ENCODE measurements at regions not wholly inside any gene's neighbourhood (a gene's known extent, or its start where the extent isn't known, plus 50 kb on each side); places are given as distances from the start of the nearest gene placed in this dataset.

GRCh38 chr2:223526106-223526505 lies 76.1 kb downstream of the SCG2 start:
- no peaks in the 10 kb centered on the region for H3K9me3 ChIP-seq
- H3K4me1 ChIP-seq = peaks cover 0 to 7% (median 0%) of the 10 kb centered on the region in 4 donors
- H3K4me3 ChIP-seq = no peak overlapping the region
- no peak for DNase-seq
- no peak overlapping the region for H3K27ac ChIP-seq
- H3K36me3 ChIP-seq = no peaks in the 10 kb centered on the region
- TF ChIP-seq CTCF (IDR thresholded peaks at IDR 0.05) = no peak
- intact Hi-C loops (cut with DNase I; ENCODE audit: low total_unique reads) = no loop called here
- H3K27me3 ChIP-seq = no peaks in the 10 kb centered on the region

GRCh38 chr2:223528036-223528435 lies 74.1 kb downstream of the SCG2 start:
- H3K4me1 ChIP-seq = peaks cover 0 to 6% (median 0%) of the 10 kb centered on the region in 4 donors
- H3K4me3 ChIP-seq = no peak overlapping the region
- no peak overlapping the region for H3K27ac ChIP-seq
- H3K9me3 ChIP-seq = no peaks in the 10 kb centered on the region
- DNase-seq = no peak
- no peaks in the 10 kb centered on the region for H3K36me3 ChIP-seq
- no peaks in the 10 kb centered on the region for H3K27me3 ChIP-seq
- intact Hi-C loops (cut with DNase I; ENCODE audit: low total_unique reads) = no loop called here
- TF ChIP-seq CTCF (IDR thresholded peaks at IDR 0.05) = no peak

GRCh38 chr2:223529696-223530095 lies 72.5 kb downstream of the SCG2 start:
- DNase-seq = no peak
- no peaks in the 10 kb centered on the region for H3K36me3 ChIP-seq
- H3K4me1 ChIP-seq = no peaks in the 10 kb centered on the region
- H3K9me3 ChIP-seq = no peaks in the 10 kb centered on the region
- H3K27me3 ChIP-seq = no peaks in the 10 kb centered on the region
- intact Hi-C loops (cut with DNase I; ENCODE audit: low total_unique reads) = no loop called here
- no peak for TF ChIP-seq CTCF (IDR thresholded peaks at IDR 0.05)
- H3K27ac ChIP-seq = no peak overlapping the region
- no peak overlapping the region for H3K4me3 ChIP-seq

GRCh38 chr2:223530811-223531210 lies 71.3 kb downstream of the SCG2 start:
- Histone ChIP-seq H3K27ac (no peak overlapping the region), H3K4me1 (no peaks in the 10 kb centered on the region), H3K27me3 (no peaks in the 10 kb centered on the region), H3K36me3 (no peaks in the 10 kb centered on the region), H3K9me3 (no peaks in the 10 kb centered on the region), H3K4me3 (no peak overlapping the region)
- no peak for DNase-seq
- TF ChIP-seq CTCF (IDR thresholded peaks at IDR 0.05) = no peak
- intact Hi-C loops (cut with DNase I; ENCODE audit: low total_unique reads) = no loop called here

- no peak for TF ChIP-seq CTCF (IDR thresholded peaks at IDR 0.05)
Measured at GRCh38 chr2:223532161-223532560, 70.0 kb downstream of the SCG2 start.

GRCh38 chr2:223532712-223533111 lies 69.4 kb downstream of the SCG2 start:
- H3K27me3 ChIP-seq = no peaks in the 10 kb centered on the region
- intact Hi-C loops (cut with DNase I; ENCODE audit: low total_unique reads) = no loop called here
- DNase-seq = no peak
- H3K4me1 ChIP-seq = peaks cover 0 to 8% (median under 1%) of the 10 kb centered on the region in 4 donors
- no peak overlapping the region for H3K27ac ChIP-seq
- no peak overlapping the region for H3K4me3 ChIP-seq
- TF ChIP-seq CTCF (IDR thresholded peaks at IDR 0.05) = no peak
- H3K36me3 ChIP-seq = no peaks in the 10 kb centered on the region
- no peaks in the 10 kb centered on the region for H3K9me3 ChIP-seq

More at GRCh38 chr2:223532161-223532560, 70.0 kb downstream of the SCG2 start:
- Histone ChIP-seq H3K36me3 (no peaks in the 10 kb centered on the region), H3K27ac (no peak overlapping the region), H3K4me3 (no peak overlapping the region), H3K4me1 (peaks cover 0 to 3% (median 0%) of the 10 kb centered on the region in 4 donors), H3K9me3 (no peaks in the 10 kb centered on the region), H3K27me3 (no peaks in the 10 kb centered on the region)
- no peak for DNase-seq
- intact Hi-C loops (cut with DNase I; ENCODE audit: low total_unique reads) = no loop called here
